K562 (cell line): ENCODE measurements at regions not wholly inside any gene's neighbourhood (a gene's known extent, or its start where the extent isn't known, plus 50 kb on each side); places are given as distances from the start of the nearest gene placed in this dataset.

ENCODE experiments used
- BACH1 ChIP-seq: fragments of 200-800 bp; sonication (Bioruptor generic); IDR thresholded peaks from 2 replicates; pipeline ENCODE4 v1.6.1; 2016; ENCODE audit warnings: missing genetic modification characterization, missing compliant biosample characterization
- CHD4 ChIP-seq: fragments of 200-600 bp; sonication (generic); IDR thresholded peaks from 3 replicates; pipeline ENCODE4 v1.6.1; 2012; ENCODE audit warnings: low read depth, mild to moderate bottlenecking, mixed read lengths, low read length, inconsistent platforms; ENCODE audit not compliant: insufficient read depth, insufficient replicate concordance, poor library complexity, severe bottlenecking
- DDX20 ChIP-seq: fragments of 450-650 bp; IDR thresholded peaks from 2 replicates; pipeline ENCODE4 v1.6.1; 2016; ENCODE audit warnings: missing genetic modification characterization, low read depth, mild to moderate bottlenecking, missing compliant biosample characterization, moderate library complexity
- E2F5 ChIP-seq: sonication (generic); formaldehyde crosslinking; IDR thresholded peaks from 2 replicates; pipeline ENCODE4 v1.8.0; 2022; ENCODE audit warnings: mild to moderate bottlenecking, missing genetic modification reagents
- FOSL1 ChIP-seq: fragments of 200-800 bp; sonication (Bioruptor generic); conservative IDR thresholded peaks from 2 replicates; pipeline ENCODE4 v1.6.1; 2016; ENCODE audit warnings: missing genetic modification characterization, missing compliant biosample characterization
- FOXK1 ChIP-seq: sonication (generic); formaldehyde crosslinking; IDR thresholded peaks from 2 replicates; pipeline ENCODE4 v1.8.0; 2022; ENCODE audit warnings: missing genetic modification reagents, mild to moderate bottlenecking, borderline replicate concordance
- GATAD2A ChIP-seq: fragments of 450-650 bp; IDR thresholded peaks from 2 replicates; pipeline ENCODE4 v1.6.1; 2017
- ILF3 ChIP-seq: fragments of 450-650 bp; IDR thresholded peaks from 2 replicates; pipeline ENCODE4 v1.6.1; 2018; ENCODE audit warnings: antibody characterized with exemption, mild to moderate bottlenecking, moderate library complexity, borderline replicate concordance
- JUND ChIP-seq, 2 experiments: IDR thresholded peaks; 2 replicates in 1 of 2; 3 replicates in 1 of 2; pipeline ENCODE4 v1.6.1; 2011; ENCODE audit warnings: borderline replicate concordance in 2 of 2, low read depth in 2 of 2, low read length in 2 of 2, improper control_type of control experiment in 1 of 2, missing biosample characterization in 1 of 2, missing genetic modification characterization in 1 of 2, missing genetic modification reagents in 1 of 2
- KLF1 ChIP-seq: fragments of 450-650 bp; IDR thresholded peaks from 2 replicates; pipeline ENCODE4 v1.6.1; 2016; ENCODE audit warnings: missing genetic modification characterization, missing compliant biosample characterization
- PHB2 ChIP-seq: fragments of 450-650 bp; IDR thresholded peaks from 2 replicates; pipeline ENCODE4 v1.6.1; 2017; ENCODE audit warnings: low read depth
- PYGO2 ChIP-seq: fragments of 450-650 bp; IDR thresholded peaks from 2 replicates; pipeline ENCODE4 v1.6.1; 2016; ENCODE audit warnings: mild to moderate bottlenecking, missing genetic modification characterization, moderate library complexity, missing compliant biosample characterization
- RBM15 ChIP-seq: fragments of 200-400 bp; formaldehyde crosslinking; IDR thresholded peaks from 2 replicates; pipeline ENCODE4 v1.6.1; 2018; ENCODE audit warnings: mild to moderate bottlenecking, low read length, moderate library complexity; ENCODE audit not compliant: insufficient read depth
- SMAD4 ChIP-seq: fragments of 250-450 bp; sonication (Bioruptor Pico); conservative IDR thresholded peaks from 2 replicates; pipeline ENCODE4 v1.8.0; 2021; ENCODE audit warnings: inconsistent platforms, mild to moderate bottlenecking, moderate library complexity
- SMC3 ChIP-seq: conservative IDR thresholded peaks from 2 replicates; pipeline ENCODE4 v1.6.1; 2011; ENCODE audit warnings: low read depth, low read length, improper control_type of control experiment; ENCODE audit not compliant: insufficient read depth
- ZBTB17 ChIP-seq: fragments of 450-650 bp; formaldehyde crosslinking; IDR thresholded peaks from 2 replicates; pipeline ENCODE4 v1.4.0; 2020; ENCODE audit warnings: mild to moderate bottlenecking
- ZHX1 ChIP-seq: fragments of 150-350 bp; conservative IDR thresholded peaks from 2 replicates; pipeline ENCODE4 v1.6.1; 2014; ENCODE audit warnings: low read length
- ZNF589 ChIP-seq: fragments of 200-800 bp; sonication (Bioruptor generic); IDR thresholded peaks from 2 replicates; pipeline ENCODE4 v1.6.1; 2016; ENCODE audit warnings: low read depth, missing genetic modification characterization, missing compliant biosample characterization
- ZNF75A ChIP-seq: fragments of 450-650 bp; formaldehyde crosslinking; IDR thresholded peaks from 2 replicates; pipeline ENCODE4 v1.4.0; 2020; ENCODE audit warnings: mild to moderate bottlenecking
- TF ChIP-seq, protein P1 (sequence below): fragments of 250-450 bp; sonication (Bioruptor Pico); IDR thresholded peaks from 2 replicates; pipeline ENCODE4 v1.4.0; 2020

DNA sequence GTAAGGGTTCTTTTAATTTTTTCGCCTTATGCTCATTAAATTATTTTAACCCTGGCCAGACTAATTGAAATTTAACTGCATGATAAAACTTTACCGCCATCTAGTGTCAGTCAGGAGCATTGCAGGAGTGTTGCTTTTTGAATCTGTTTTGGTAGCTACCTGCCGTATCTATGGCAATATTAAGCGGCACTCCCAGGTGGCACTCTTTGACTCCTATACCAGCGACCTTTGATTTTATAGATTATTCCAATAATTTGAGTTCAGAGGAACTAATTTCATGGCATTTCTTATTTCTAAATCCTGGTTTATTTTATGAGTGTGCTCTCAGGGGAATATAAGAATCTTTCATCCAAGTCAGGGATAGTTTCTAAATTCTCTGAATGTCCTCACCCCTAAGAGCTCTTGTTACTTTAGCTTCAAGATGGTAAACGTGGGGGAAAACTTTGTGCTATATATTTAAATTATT is 198.9 kb downstream of the REEP3 start (continued):
- TF ChIP-seq, protein P1, sequence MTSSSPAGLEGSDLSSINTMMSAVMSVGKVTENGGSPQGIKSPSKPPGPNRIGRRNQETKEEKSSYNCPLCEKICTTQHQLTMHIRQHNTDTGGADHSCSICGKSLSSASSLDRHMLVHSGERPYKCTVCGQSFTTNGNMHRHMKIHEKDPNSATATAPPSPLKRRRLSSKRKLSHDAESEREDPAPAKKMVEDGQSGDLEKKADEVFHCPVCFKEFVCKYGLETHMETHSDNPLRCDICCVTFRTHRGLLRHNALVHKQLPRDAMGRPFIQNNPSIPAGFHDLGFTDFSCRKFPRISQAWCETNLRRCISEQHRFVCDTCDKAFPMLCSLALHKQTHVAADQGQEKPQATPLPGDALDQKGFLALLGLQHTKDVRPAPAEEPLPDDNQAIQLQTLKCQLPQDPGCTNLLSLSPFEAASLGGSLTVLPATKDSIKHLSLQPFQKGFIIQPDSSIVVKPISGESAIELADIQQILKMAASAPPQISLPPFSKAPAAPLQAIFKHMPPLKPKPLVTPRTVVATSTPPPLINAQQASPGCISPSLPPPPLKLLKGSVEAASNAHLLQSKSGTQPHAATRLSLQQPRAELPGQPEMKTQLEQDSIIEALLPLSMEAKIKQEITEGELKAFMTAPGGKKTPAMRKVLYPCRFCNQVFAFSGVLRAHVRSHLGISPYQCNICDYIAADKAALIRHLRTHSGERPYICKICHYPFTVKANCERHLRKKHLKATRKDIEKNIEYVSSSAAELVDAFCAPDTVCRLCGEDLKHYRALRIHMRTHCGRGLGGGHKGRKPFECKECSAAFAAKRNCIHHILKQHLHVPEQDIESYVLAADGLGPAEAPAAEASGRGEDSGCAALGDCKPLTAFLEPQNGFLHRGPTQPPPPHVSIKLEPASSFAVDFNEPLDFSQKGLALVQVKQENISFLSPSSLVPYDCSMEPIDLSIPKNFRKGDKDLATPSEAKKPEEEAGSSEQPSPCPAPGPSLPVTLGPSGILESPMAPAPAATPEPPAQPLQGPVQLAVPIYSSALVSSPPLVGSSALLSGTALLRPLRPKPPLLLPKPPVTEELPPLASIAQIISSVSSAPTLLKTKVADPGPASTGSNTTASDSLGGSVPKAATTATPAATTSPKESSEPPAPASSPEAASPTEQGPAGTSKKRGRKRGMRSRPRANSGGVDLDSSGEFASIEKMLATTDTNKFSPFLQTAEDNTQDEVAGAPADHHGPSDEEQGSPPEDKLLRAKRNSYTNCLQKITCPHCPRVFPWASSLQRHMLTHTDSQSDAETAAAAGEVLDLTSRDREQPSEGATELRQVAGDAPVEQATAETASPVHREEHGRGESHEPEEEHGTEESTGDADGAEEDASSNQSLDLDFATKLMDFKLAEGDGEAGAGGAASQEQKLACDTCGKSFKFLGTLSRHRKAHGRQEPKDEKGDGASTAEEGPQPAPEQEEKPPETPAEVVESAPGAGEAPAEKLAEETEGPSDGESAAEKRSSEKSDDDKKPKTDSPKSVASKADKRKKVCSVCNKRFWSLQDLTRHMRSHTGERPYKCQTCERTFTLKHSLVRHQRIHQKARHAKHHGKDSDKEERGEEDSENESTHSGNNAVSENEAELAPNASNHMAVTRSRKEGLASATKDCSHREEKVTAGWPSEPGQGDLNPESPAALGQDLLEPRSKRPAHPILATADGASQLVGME (CRISPR knock-in tag) = no peak
- TF ChIP-seq E2F5 (CRISPR knock-in tag) (no peak), KLF1 (tag) (no peak), FOSL1 (peak; percentile 38), BACH1 (tag) (no peak), GATAD2A (no peak), PHB2 (no peak), SMC3 (peak; percentile 77; the same call in 1 of the 2 replicates), FOXK1 (no peak), PYGO2 (tag) (no peak), CHD4 (no peak), ZNF589 (CRISPR knock-in tag) (no peak), SMAD4 (CRISPR knock-in tag) (no peak), DDX20 (tag) (no peak), RBM15 (no peak), JUND (IDR thresholded peaks at IDR 0.05; ENCODE audit: borderline replicate concordance, low read depth, low read length) (no peak), JUND (tag; IDR thresholded peaks at IDR 0.05; ENCODE audit: borderline replicate concordance, low read depth, low read length) (no peak), ZBTB17 (CRISPR knock-in tag) (no peak), ZHX1 (no peak), ILF3 (no peak), ZNF75A (CRISPR knock-in tag) (no peak)
